Mesenchymal stem cell (in vitro differentiated cells and primary cell): ENCODE measurements at regions not wholly inside any gene's neighbourhood (a gene's known extent, or its start where the extent isn't known, plus 50 kb on each side); places are given as distances from the start of the nearest gene placed in this dataset.

Source experiments
- DNase-seq: peaks from one replicate; pipeline ENCODE4 v3.0.0-alpha.2; 2013
- H2AFZ ChIP-seq: one replicate; pipeline ENCODE4 v1.6.1; 2013; ENCODE audit warnings: low read depth, mild to moderate bottlenecking, control low read depth, inconsistent platforms, low read length, moderate library complexity
- H2AK5ac ChIP-seq: 2 replicates; pipeline ENCODE4 v1.6.1; 2013; ENCODE audit warnings: low read length, moderate library complexity, mild to moderate bottlenecking, inconsistent platforms; ENCODE audit not compliant: severe bottlenecking
- H2BK120ac ChIP-seq: one replicate; pipeline ENCODE4 v1.6.1; 2013; ENCODE audit warnings: low read depth, mild to moderate bottlenecking, inconsistent platforms, low read length, moderate library complexity
- H2BK12ac ChIP-seq, 2 experiments: one replicate each; pipeline ENCODE4 v1.6.1; 2013; ENCODE audit warnings: inconsistent platforms in 2 of 2, low read length in 2 of 2, mild to moderate bottlenecking in 2 of 2, moderate library complexity in 2 of 2, control low read depth in 1 of 2
- H2BK15ac ChIP-seq: one replicate; pipeline ENCODE4 v1.6.1; 2013; ENCODE audit warnings: mild to moderate bottlenecking, low read depth, inconsistent platforms; ENCODE audit not compliant: poor library complexity, severe bottlenecking
- H2BK5ac ChIP-seq: 2 replicates; pipeline ENCODE4 v1.6.1; 2013; ENCODE audit warnings: low read depth, mild to moderate bottlenecking, low read length, control low read depth, inconsistent platforms; ENCODE audit not compliant: poor library complexity, severe bottlenecking
- H3K14ac ChIP-seq, 2 experiments: one replicate each; pipeline ENCODE4 v1.6.1; 2013; ENCODE audit warnings: inconsistent platforms in 2 of 2, low read length in 2 of 2, control low read depth in 1 of 2, mild to moderate bottlenecking in 1 of 2, moderate library complexity in 1 of 2
- H3K18ac ChIP-seq, 2 experiments: one replicate each; pipeline ENCODE4 v1.6.1; 2013; ENCODE audit warnings: inconsistent platforms in 2 of 2, low read length in 2 of 2, control low read depth in 1 of 2, low read depth in 1 of 2, mild to moderate bottlenecking in 1 of 2
- H3K23ac ChIP-seq, 2 experiments: one replicate each; pipeline ENCODE4 v1.6.1; 2013; ENCODE audit warnings: inconsistent platforms in 2 of 2, low read length in 2 of 2, mild to moderate bottlenecking in 2 of 2, moderate library complexity in 2 of 2, control low read depth in 1 of 2
- H3K27ac ChIP-seq: 2 replicates; pipeline ENCODE4 v1.5.1; 2013; ENCODE audit warnings: mild to moderate bottlenecking, moderate library complexity, low read length, control low read depth, inconsistent platforms; ENCODE audit not compliant: poor library complexity, severe bottlenecking
- H3K27me3 ChIP-seq, 2 experiments: 2 replicates each; pipeline versions ENCODE4 v1.6.1 to v1.7.0; 2013; ENCODE audit warnings: low read length in 2 of 2, mild to moderate bottlenecking in 2 of 2, moderate library complexity in 2 of 2, control low read depth in 1 of 2, inconsistent platforms in 1 of 2; ENCODE audit not compliant: control insufficient read depth in 1 of 2, insufficient read depth in 1 of 2
- H3K36me3 ChIP-seq, 2 experiments: 2 replicates each; pipeline versions ENCODE4 v1.6.1 to v1.7.0; 2013; ENCODE audit warnings: low read length in 2 of 2, control low read depth in 1 of 2, inconsistent platforms in 1 of 2, low read depth in 1 of 2, mild to moderate bottlenecking in 1 of 2; ENCODE audit not compliant: insufficient read depth in 2 of 2, control insufficient read depth in 1 of 2
- H3K4ac ChIP-seq, 2 experiments: one replicate each; pipeline ENCODE4 v1.6.1; 2013; ENCODE audit warnings: inconsistent platforms in 2 of 2, low read length in 2 of 2, mild to moderate bottlenecking in 2 of 2, moderate library complexity in 2 of 2, control low read depth in 1 of 2, low read depth in 1 of 2
- H3K4me1 ChIP-seq: 2 replicates; pipeline ENCODE4 v1.6.1; 2013; ENCODE audit warnings: low read depth, low read length, control low read depth; ENCODE audit not compliant: control insufficient read depth, insufficient read depth
- H3K4me2 ChIP-seq: 2 replicates; pipeline ENCODE4 v1.6.1; 2013; ENCODE audit warnings: low read length, mild to moderate bottlenecking, inconsistent platforms; ENCODE audit not compliant: poor library complexity, severe bottlenecking
- H3K4me3 ChIP-seq, 2 experiments: 2 replicates each; pipeline versions ENCODE4 v1.5.1 to v1.7.0; 2013; ENCODE audit warnings: low read length in 2 of 2, mild to moderate bottlenecking in 2 of 2, control low read depth in 1 of 2, low read depth in 1 of 2; ENCODE audit not compliant: insufficient read depth in 1 of 2
- H3K79me1 ChIP-seq: replicated peaks from 2 replicates; pipeline ENCODE4 v1.6.1; 2013; ENCODE audit warnings: mild to moderate bottlenecking, control low read depth, low read length, inconsistent platforms; ENCODE audit not compliant: poor library complexity, severe bottlenecking
- H3K9ac ChIP-seq: 2 replicates; pipeline ENCODE4 v1.7.0; 2013; ENCODE audit warnings: mild to moderate bottlenecking, low read length, moderate library complexity
- H3K9me3 ChIP-seq: 2 replicates; pipeline ENCODE4 v1.7.0; 2013; ENCODE audit warnings: mild to moderate bottlenecking, low read length; ENCODE audit not compliant: control insufficient read depth
- H4K8ac ChIP-seq: one replicate; pipeline ENCODE4 v1.6.1; 2013; ENCODE audit warnings: inconsistent platforms, mild to moderate bottlenecking, low read length, moderate library complexity
- H4K91ac ChIP-seq: one replicate; pipeline ENCODE4 v1.6.1; 2013; ENCODE audit warnings: mild to moderate bottlenecking, low read length, inconsistent platforms
- whole genome bisulfite sequencing: methylation state at CpG from one replicate; pipeline ENCODE4 v1.1.7; 2013; ENCODE audit warnings: mixed read lengths; 5-methylcytosine and 5-hydroxymethylcytosine counted together

GRCh38 chr21:16535102-16535422, 805.3 kb downstream of the USP25 start:
- Histone ChIP-seq H3K79me1 (peaks cover 13% of the 10 kb centered on the region), H3K4me1 (peaks cover 5% of the 10 kb centered on the region), H3K27ac (no peak overlapping the region), H2BK15ac (no peak overlapping the region), H2BK120ac (no peak overlapping the region), H2AFZ (no peak overlapping the region), H3K18ac (no peak overlapping the region), H2AK5ac (no peak overlapping the region), H2BK5ac (no peak overlapping the region), H3K9ac (peak overlapping the region; percentile 97), H3K36me3 (peaks cover 0 to 5% of the 10 kb centered on the region in 2 experiments), H4K8ac (no peak overlapping the region), H4K91ac (no peak overlapping the region), H3K4ac (no peak overlapping the region), H3K9me3 (no peaks in the 10 kb centered on the region), H3K23ac (no peak overlapping the region), H3K27me3 (no peaks in the 10 kb centered on the region), H2BK12ac (no peak overlapping the region), H3K4me3 (peak overlapping the region in 1 of 2 experiments; percentile 80), H3K14ac (no peak overlapping the region), H3K4me2 (no peak overlapping the region)
- DNase-seq = no peak
- WGBS = 83% methylated on average over 5 of the region's 6 CpGs

GRCh38 chr21:16535626-16536025, 805.8 kb downstream of the USP25 start:
- H3K4me3 ChIP-seq = peak overlapping the region in 1 of 2 experiments; percentile 80
- no peak overlapping the region for H2BK120ac ChIP-seq
- H3K4me1 ChIP-seq = peaks cover 5% of the 10 kb centered on the region
- no peaks in the 10 kb centered on the region for H3K9me3 ChIP-seq
- no peak overlapping the region for H2BK15ac ChIP-seq
- H3K4ac ChIP-seq = no peak overlapping the region
- no peak overlapping the region for H3K27ac ChIP-seq
- no peak overlapping the region for H3K18ac ChIP-seq
- no peak overlapping the region for H3K23ac ChIP-seq
- peak overlapping the region; percentile 97 for H3K9ac ChIP-seq
- no CpG with 5 or more reads among the region's 1 CpG for WGBS
- peaks cover 13% of the 10 kb centered on the region for H3K79me1 ChIP-seq
- H3K4me2 ChIP-seq = no peak overlapping the region
- peaks cover 0 to 9% of the 10 kb centered on the region in 2 experiments for H3K36me3 ChIP-seq
- no peak overlapping the region for H3K14ac ChIP-seq
- no peak for DNase-seq
- no peak overlapping the region for H2AFZ ChIP-seq
- no peaks in the 10 kb centered on the region for H3K27me3 ChIP-seq
- no peak overlapping the region for H2BK5ac ChIP-seq
- H4K91ac ChIP-seq = no peak overlapping the region
- no peak overlapping the region for H2AK5ac ChIP-seq
- no peak overlapping the region for H2BK12ac ChIP-seq
- no peak overlapping the region for H4K8ac ChIP-seq

GRCh38 chr21:16536140-16536539, 806.4 kb downstream of the USP25 start:
- H3K14ac ChIP-seq = no peak overlapping the region
- peaks cover 0 to 9% of the 10 kb centered on the region in 2 experiments for H3K36me3 ChIP-seq
- no peaks in the 10 kb centered on the region for H3K9me3 ChIP-seq
- no peak overlapping the region for H3K23ac ChIP-seq
- H3K4me1 ChIP-seq = peaks cover 5% of the 10 kb centered on the region
- no peak overlapping the region for H3K18ac ChIP-seq
- H2BK120ac ChIP-seq = no peak overlapping the region
- no peak overlapping the region for H2AFZ ChIP-seq
- H4K91ac ChIP-seq = no peak overlapping the region
- DNase-seq = no peak
- H2BK5ac ChIP-seq = no peak overlapping the region
- no peak overlapping the region for H3K27ac ChIP-seq
- no peak overlapping the region for H4K8ac ChIP-seq
- no peak overlapping the region for H2BK15ac ChIP-seq
- no peak overlapping the region for H2BK12ac ChIP-seq
- peaks cover 13% of the 10 kb centered on the region for H3K79me1 ChIP-seq
- no peak overlapping the region for H3K4me2 ChIP-seq
- peak overlapping the region in 1 of 2 experiments; percentile 80 for H3K4me3 ChIP-seq
- H3K9ac ChIP-seq = peak overlapping the region; percentile 97
- H3K27me3 ChIP-seq = no peaks in the 10 kb centered on the region
- no peak overlapping the region for H2AK5ac ChIP-seq
- no peak overlapping the region for H3K4ac ChIP-seq

GRCh38 chr21:16536643-16537434, 807.1 kb downstream of the USP25 start:
- no peak overlapping the region for H3K4me2 ChIP-seq
- H4K8ac ChIP-seq = no peak overlapping the region
- DNase-seq = no peak
- peaks cover 5% of the 10 kb centered on the region for H3K4me1 ChIP-seq
- peaks cover 0 to 9% of the 10 kb centered on the region in 2 experiments for H3K36me3 ChIP-seq
- no peaks in the 10 kb centered on the region for H3K9me3 ChIP-seq
- H2BK15ac ChIP-seq = no peak overlapping the region
- H3K4me3 ChIP-seq = peak overlapping the region in 1 of 2 experiments; percentile 80
- H4K91ac ChIP-seq = no peak overlapping the region
- H2AFZ ChIP-seq = no peak overlapping the region
- H2BK5ac ChIP-seq = no peak overlapping the region
- H3K14ac ChIP-seq = no peak overlapping the region
- no peak overlapping the region for H2BK12ac ChIP-seq
- H3K79me1 ChIP-seq = peaks cover 9% of the 10 kb centered on the region
- H2AK5ac ChIP-seq = no peak overlapping the region
- no peak overlapping the region for H3K4ac ChIP-seq
- H2BK120ac ChIP-seq = no peak overlapping the region
- H3K27me3 ChIP-seq = no peaks in the 10 kb centered on the region
- H3K23ac ChIP-seq = no peak overlapping the region
- H3K18ac ChIP-seq = no peak overlapping the region
- 87% methylated on average over 7 of the region's 12 CpGs for WGBS
- H3K27ac ChIP-seq = no peak overlapping the region
- H3K9ac ChIP-seq = peak overlapping the region; percentile 97
